DMS53 treated with DMSO at 0.1 percent for 48 hours (cell line): ENCODE measurements at regions not wholly inside any gene's neighbourhood (a gene's known extent, or its start where the extent isn't known, plus 50 kb on each side); places are given as distances from the start of the nearest gene placed in this dataset.

Experiments
- DNase-seq: peaks from one replicate; lab custom pipeline; 2025; ENCODE audit not compliant: unreplicated experiment; lab: John Stamatoyannopoulos, UW

DNA sequence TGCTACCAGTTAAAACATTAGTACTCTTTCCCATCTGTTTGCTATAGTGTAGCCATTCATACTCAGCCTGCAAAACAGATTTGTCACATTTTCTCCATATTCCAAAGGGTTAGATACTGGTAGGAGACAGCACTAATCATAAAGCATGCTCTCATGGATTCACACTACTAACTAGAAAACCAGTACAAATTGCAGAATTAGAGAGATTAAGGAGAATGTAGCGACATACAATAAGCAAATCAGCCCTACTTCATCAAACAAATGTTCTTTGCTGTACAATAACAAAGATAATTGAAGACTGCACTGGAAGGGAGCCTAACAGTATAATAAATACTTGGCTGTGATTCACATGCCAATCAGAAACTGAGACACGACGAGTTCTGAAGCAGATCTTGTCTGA is 368.0 kb upstream of the PRMT6 start:
- DNase-seq: no peak

DNA sequence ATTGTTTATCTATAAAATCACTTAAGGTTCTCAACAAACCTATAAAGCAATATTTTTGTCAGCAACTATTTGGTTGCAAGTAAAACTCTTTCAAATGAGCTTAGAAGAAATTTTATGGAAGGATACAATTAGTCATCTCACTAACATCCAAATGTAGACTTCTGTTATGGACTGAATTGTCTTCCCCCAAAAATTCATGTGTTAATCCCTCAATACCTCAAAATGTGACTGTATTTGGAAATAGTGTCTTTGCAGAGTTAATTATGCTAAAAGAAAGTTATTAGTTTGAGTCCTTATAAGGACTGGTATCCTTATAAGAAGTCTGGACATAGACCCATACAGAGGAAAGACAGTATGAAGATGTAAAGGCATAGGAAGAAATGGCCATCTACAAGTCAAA is 357.8 kb upstream of the PRMT6 start:
- no peak for DNase-seq

DNA sequence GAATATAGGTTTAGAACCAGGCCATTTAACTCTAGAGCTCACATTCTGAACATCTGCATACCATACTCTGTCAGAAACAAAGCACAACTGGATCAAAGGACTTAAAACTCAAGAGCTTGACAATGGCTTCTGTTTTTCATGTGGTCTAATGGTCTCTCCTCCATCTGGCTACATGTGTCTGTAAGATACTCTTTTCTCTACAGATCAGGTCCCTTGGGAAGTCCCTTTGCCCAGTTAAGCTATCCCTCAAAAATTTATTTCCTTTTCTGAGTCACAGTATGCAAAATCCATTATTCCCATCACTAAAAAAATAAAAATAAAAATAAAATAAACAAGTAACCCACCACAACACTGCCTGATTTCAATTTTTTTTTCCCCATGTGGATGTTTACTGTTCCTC is 357.0 kb upstream of the PRMT6 start:
- no peak for DNase-seq

DNA sequence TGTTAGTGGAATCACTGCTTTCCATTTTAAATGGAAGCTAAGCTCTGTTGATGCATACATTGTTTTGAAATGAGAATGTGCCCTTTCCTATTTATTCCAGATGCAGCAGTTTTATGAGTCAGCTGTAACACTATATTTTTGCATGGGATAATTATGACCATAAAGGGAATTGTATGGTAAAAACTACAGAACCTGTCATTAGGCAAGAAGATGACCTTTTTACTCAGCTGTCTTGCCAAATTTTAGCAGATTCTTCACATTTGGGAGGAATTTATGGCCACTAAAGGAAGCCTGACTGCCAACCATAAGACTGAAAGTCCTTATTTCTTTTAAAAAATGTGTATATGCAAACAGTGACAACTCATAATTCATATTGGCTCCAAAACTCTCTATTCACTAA is 356.3 kb upstream of the PRMT6 start:
- DNase-seq: no peak

GRCh38 chr1:106705971-106706370 is 350.5 kb upstream of the PRMT6 start:
- no peak for DNase-seq

GRCh38 chr1:106717591-106717990 is 338.9 kb upstream of the PRMT6 start:
- DNase-seq: no peak

DNA sequence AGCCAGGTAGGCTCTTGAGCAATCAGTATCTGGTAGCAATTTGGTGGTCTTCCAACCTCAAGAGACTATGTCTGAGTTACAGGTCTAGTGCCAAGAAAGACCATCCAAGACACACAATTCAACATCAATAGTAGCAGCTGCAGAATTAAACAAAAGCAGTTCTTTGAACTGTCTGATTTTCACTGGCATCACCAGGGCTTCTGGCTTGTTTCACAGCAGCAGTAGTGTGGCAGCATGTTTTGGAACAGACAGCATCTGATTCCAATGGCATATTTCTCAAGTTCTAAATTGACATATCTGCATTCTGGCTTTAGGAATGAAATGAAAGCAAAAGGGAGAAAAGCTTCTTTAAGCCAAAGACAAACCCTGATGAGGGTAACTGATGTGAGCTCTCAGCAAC is 334.7 kb upstream of the PRMT6 start:
- no peak for DNase-seq

- no peak for DNase-seq
These were observed 334.0 kb upstream of the PRMT6 start for GRCh38 chr1:106722466-106722865.

DNA sequence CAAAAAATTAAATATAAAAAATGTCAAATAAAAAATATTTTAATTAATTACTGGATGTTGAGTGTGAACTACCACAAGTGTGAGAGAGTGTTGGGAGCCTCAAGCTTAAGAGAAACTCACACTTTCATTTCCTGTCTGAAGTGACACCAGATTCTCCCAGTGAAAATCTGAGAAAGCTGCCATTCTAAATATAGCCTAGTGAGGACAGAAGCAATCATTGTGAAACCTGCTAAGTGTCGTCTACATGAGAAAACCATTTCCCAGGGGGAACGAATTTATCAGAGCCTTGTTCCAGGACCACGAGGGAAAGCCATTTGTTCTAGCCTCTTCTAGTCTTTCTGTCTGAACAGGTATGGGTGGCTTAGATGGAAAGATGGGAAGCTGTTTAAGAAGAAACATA is 329.3 kb upstream of the PRMT6 start:
- DNase-seq: no peak

GRCh38 chr1:106746448-106747085 is 309.9 kb upstream of the PRMT6 start:
- DNase-seq: no peak

DNA sequence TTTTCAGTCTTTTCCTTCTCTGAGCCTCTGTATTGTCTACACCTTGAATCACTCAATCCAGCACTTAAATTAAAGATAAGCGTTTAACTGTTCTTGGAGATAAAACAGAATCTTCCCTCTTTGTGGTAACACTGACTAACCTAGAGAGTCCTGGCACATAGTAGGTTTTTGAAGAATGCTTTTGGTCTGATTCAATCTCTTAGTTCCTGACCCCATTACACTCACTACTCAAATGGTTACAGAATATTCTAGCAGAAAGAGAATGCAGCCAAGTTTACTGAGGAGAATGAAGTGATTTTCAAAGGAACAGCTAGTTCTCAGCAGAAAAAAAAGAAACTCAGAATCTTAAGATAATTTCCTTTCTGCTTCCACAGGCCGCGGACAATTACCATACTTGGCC is 309.2 kb upstream of the PRMT6 start:
- no peak for DNase-seq

DNA sequence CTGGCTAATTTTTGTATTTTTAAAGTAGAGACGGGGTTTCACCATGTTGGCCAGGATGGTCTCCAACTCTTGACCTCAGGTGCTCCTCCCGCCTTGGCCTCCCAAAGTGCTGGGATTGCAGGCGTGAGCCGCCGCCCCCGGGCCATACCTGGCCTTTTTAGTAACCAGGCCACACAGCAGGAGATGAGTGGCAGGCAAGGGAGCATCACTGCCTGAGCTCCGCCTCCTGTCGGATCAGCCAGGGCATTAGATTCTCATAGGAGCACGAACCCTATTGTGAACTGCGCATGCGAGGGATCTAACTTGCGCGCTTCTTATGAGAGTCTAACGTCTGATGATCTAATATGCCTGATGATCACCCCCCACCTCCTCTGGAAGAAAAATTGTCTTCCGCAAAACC is 308.7 kb upstream of the PRMT6 start:
- no peak for DNase-seq

DNA sequence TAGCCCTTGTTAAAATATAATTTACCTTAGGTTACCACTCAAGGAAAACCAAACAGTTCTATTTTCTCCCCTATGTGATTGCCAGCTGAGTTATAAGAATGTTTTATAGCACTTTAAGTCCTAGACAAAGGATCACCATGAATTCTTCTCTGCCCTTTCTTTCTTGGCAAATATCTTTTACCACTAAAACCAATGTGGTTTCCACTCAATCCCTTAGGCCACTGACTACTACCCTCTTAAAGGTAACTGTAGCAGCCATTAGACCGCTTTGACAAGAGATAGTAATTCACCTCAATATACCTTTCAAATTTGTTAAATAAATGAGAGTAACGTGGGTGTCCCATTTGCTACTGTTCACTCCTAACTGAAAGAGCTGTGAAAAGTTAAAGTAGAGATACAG is 307.9 kb upstream of the PRMT6 start:
- no peak for DNase-seq

GRCh38 chr1:106749491-106749890 is 307.0 kb upstream of the PRMT6 start:
- DNase-seq: no peak

DNA sequence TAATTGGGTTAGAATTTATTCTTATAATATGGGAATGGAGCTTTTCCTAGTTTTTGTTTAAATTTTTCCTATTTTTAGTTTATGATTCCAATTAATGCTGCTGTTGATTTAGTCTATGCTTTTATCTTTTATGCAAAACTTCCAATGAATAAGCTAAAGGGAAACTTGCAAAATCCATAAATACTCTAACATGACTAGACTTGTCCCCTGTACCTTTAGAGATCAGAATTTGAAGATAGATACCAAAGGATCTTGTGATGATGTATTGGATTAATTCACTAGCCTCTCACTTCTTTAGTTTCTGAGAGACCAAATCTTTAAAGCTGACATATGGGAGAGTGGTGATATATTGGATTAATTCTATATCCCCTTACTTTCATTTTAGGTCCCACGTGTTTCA is 306.6 kb upstream of the PRMT6 start:
- no peak for DNase-seq

GRCh38 chr1:106751002-106751401 is 305.5 kb upstream of the PRMT6 start:
- no peak for DNase-seq

- DNase-seq: no peak
These were observed 303.4 kb upstream of the PRMT6 start for GRCh38 chr1:106753066-106753465.

DNA sequence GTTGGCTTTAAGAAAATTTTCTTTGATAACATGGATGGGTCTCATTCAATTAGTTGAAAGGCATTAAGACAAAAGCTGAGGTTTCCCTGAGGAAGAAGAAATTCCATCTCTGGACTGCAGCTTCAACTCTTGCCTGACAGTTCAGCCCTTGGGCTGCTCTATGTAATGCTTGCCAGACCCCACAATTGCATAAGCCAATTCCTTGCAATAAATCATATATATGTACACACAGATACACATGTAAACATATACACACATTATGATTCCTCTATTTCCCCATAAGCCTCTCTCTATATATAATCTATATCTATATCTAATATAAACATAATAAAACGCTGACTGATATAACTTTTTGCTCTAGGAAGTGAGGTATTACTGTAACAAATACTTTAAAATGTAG is 301.5 kb upstream of the PRMT6 start:
- no peak for DNase-seq

GRCh38 chr1:106755682-106756406 is 300.6 kb upstream of the PRMT6 start:
- DNase-seq: peak; percentile 16

DNA sequence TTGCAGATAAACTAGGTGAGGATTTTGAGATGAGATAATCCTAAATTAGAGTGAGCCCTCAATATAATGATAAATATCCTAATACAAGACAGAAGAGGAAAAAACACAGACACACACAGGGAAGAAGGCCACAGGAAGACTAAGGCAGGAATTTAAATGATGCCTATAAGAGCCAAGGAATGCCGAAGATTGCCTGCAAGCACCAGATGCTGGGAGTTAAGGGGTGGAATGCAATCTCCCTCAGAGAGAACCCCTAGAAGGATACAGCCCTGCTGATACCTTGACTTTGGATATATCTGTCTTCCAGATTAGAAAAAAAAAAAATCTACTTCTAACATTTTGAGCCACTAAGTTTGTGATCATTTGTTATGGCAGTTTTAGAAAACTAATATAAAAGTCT is 299.7 kb upstream of the PRMT6 start:
- no peak for DNase-seq

DNA sequence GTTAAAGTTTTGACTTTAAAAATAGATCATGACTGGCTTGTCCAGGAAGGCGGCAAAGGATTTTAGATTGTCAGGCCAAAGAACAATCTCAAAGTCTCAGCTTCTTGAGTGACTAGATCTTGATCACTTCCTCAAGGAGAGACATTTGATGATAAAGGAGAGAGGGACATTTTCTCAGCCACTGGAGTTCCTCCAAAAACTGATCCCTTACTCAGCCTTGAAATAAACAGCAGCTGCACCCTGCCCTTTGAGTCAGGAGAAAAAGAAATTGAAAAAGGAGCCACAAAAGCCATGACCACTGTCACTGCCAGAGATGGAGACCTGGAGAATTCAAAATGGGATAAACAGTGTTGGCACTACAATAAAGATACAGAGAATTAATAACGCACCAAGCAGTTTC is 288.4 kb upstream of the PRMT6 start:
- DNase-seq: no peak

DNA sequence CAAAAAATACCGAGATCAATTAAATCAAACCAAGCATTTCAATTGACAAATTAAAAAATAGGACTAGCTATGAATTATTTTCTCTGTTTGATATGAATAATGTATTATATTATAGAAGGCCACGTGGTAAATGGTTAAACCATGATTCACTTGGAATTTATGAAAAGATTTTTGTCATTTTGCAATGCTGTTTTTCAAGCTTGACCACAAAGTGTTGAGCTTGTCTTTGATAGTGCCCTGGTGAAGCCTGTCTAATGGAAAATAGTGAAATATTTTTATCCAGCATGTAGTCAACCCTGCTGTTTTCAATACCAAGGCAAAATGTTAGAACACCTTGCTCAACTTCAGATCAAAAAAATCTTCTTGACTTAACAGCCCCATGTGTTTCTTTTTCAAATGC is 288.0 kb upstream of the PRMT6 start:
- DNase-seq: no peak

- no peak for DNase-seq
These were observed 283.3 kb upstream of the PRMT6 start for GRCh38 chr1:106773206-106773605.
